ENCODE measurements at regions not wholly inside any gene's neighbourhood (a gene's known extent, or its start where the extent isn't known, plus 50 kb on each side); places are given as distances from the start of the nearest gene placed in this dataset.

- TF ChIP-seq, protein P1, sequence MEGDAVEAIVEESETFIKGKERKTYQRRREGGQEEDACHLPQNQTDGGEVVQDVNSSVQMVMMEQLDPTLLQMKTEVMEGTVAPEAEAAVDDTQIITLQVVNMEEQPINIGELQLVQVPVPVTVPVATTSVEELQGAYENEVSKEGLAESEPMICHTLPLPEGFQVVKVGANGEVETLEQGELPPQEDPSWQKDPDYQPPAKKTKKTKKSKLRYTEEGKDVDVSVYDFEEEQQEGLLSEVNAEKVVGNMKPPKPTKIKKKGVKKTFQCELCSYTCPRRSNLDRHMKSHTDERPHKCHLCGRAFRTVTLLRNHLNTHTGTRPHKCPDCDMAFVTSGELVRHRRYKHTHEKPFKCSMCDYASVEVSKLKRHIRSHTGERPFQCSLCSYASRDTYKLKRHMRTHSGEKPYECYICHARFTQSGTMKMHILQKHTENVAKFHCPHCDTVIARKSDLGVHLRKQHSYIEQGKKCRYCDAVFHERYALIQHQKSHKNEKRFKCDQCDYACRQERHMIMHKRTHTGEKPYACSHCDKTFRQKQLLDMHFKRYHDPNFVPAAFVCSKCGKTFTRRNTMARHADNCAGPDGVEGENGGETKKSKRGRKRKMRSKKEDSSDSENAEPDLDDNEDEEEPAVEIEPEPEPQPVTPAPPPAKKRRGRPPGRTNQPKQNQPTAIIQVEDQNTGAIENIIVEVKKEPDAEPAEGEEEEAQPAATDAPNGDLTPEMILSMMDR (IDR thresholded peaks at IDR 0.05): no peak
- no peak for TF ChIP-seq REST (IDR thresholded peaks at IDR 0.05; ENCODE audit: insufficient read depth in 1 of 2, low read depth in 2 of 2, low read length in 1 of 2)
- TF ChIP-seq POLR2AphosphoS5 (IDR thresholded peaks at IDR 0.05; ENCODE audit: low read depth, low read length): no peak
- no peak for TF ChIP-seq SIN3A (IDR thresholded peaks at IDR 0.05; ENCODE audit: borderline replicate concordance, insufficient read depth, low read depth, low read length)
Observed at GRCh38 chr3:194830978-194831377, 145.3 kb downstream of the FAM43A start.

Data from Panc1 (cell line).